CD4-positive, alpha-beta T cell treated with Interleukin-10 for 1 hour (primary cell): ENCODE measurements at regions not wholly inside any gene's neighbourhood (a gene's known extent, or its start where the extent isn't known, plus 50 kb on each side); places are given as distances from the start of the nearest gene placed in this dataset.
"Not testable (repeated sequence)": the region's sequence is repeated elsewhere in the genome, so short reads cannot be mapped to it uniquely, and the experiment has no call there.

Experiments
- DNase-seq: peaks from one replicate; pipeline ENCODE4 v3.0.0-alpha.2; 2020

DNA sequence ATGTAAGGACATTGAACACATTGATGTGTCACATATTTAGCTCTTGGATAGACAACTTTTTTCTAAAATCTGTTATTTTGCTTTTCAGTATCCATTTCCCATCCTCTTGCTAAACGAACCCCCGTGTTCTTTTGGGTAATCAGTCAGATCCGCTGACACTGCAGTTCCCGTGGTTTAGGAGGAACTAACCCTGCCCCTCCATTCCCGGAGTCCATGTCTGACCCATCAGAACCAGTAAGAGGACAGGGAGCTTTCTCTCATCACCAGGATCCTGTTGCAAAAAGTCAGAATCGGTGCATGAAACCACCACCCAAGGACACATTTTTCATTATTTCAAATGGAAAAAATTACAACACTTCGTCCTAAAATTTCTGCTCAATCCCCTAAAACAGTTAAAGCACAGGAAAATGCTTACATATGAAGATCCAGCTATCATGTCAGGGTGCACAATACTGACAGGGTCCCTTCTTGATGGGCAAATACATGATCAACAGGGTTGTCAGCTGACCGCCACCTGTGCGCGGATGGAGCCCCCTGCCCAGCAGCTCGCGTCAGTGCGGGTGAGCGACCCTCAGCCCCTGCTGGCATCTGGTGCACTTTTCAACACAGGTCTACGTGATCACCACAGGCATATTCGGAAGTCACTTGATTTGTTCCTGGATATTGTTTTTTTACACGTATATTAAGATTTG lies 276.8 kb downstream of the ADGRD1 start:
- no peak for DNase-seq

GRCh38 chr12:131231032-131231980 lies 277.6 kb downstream of the ADGRD1 start:
- DNase-seq: no peak

- DNase-seq: no peak
These were observed 278.3 kb downstream of the ADGRD1 start for GRCh38 chr12:131232036-131232435.

GRCh38 chr12:131232872-131233271 lies 279.2 kb downstream of the ADGRD1 start:
- DNase-seq: not testable (repeated sequence)

DNA sequence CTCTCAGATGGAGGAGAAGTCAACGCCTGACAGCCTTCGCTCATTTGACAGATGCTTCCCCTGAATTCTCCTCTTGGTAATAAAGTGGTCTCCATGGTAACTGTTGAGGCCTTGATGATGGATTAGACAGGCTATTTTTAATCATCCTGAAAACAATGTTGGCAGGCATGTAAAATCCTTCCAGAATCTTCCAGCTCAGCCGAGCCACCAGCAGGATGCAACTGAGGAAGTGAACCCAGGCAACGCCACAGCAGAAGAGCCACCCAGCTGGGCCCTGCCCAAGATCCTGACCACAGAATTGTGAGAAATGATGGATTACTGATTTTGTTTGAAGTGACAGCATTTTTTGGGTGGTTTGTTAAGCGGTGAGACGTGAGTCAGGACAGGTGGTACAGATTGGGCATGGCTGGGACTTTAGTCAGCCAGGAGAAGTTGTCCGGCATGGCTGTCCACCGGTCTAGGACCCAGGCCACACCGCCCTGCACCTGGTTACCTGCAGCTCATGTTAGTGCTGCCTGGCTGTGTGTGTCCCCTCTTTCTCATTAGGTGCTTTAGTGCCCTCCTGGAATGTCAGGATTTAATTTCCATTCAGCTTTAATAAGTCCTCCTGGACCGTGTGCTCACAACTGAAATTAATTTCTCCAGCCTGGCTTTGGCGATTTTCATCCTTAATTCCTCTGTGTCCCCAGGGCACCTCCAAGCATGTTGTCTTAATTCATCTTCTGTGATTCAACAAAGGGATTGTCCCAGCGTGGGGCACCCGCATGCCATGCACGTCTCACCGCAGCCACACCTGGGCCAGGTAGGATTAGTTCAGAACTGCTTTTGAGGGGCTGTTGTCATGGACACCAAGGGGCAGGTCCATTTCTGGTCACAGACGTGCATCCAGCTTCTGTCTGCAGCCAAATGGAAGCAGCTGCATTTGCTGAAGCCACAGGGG lies 280.4 kb downstream of the ADGRD1 start:
- not testable (repeated sequence) for DNase-seq

DNA sequence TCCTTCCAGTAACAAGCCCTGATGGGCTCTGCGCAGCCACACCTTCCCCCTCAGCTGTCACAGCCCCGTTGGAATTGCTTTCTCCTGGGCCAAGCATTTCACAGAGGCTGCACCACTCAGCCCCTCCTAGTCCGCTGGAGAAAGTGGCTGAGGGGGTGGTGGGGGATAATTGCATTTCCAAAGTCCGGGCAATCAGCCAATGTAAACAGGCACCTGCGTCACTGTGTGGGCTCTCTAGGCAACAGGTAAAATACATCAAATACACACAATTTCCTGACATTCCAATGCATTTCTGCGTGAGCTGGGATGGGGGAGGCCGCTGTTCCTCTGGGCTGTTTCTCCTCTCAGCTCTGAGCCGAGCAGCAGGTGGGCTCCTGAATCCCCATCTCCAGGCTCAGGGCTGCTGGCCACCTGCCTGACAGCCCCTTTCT lies 281.1 kb downstream of the ADGRD1 start:
- not testable (repeated sequence) for DNase-seq

DNA sequence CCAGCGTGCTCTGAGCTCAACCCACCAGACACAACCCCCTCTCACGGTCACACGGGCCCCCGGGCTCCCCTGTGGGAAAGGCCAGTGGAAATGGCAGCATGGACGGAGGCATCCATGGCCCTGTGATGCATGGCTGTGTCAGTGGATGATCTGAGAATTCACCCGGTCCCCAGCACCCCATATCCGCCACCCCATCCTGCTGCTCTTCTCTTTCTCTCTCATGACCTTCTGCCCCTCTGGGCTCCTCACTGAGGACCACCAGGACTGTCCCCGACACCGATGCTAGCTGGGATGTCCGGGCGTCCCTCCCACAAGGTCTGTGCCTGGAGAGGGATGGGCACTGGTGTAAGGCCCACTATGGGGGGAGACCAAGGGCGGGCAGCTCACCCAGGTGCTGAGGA lies 282.2 kb downstream of the ADGRD1 start:
- DNase-seq: no peak

GRCh38 chr12:131239384-131240094 lies 285.8 kb downstream of the ADGRD1 start:
- DNase-seq: no peak

GRCh38 chr12:131241517-131241916 lies 287.8 kb downstream of the ADGRD1 start:
- no peak for DNase-seq

DNA sequence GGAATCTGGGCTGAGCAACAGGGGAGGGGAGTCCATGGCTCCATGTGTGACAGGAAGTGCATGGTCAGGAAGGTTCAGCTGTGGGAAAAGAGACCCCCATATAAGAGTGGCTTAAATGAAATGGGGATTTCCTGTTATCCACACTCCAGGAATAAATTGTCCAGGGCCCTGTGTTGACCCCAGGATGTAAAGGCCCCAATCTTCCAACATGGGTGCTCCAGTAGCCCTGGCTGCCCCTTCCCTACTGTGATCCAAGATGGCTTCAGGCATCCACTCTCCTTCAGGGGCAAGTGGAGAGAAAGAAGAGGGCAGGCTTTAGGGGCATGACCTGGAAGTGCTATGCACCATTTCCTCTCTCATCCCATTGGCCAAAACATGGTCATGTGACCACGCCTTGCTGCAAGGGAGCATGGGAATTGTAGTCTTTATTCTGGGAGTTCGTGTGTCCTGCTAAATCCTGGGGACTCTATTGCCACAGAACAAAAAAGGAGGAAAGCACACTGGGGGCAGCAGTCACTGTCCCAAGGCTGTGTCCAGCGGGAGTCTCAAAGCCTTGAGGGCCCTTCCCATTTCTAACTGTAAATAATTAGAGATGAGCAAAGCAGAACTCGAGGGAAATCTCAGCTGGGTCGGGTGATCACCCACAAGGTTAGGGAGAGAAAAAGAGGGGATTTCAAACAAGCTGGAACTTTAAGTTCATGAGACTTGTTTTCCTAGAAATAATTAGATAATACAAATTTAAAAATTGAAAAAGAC lies 289.2 kb downstream of the ADGRD1 start:
- DNase-seq: peak; percentile 8

- not testable (repeated sequence) for DNase-seq
These were observed 290.5 kb downstream of the ADGRD1 start for GRCh38 chr12:131244157-131244688.

GRCh38 chr12:131245161-131245560 lies 291.5 kb downstream of the ADGRD1 start:
- not testable (repeated sequence) for DNase-seq

DNA sequence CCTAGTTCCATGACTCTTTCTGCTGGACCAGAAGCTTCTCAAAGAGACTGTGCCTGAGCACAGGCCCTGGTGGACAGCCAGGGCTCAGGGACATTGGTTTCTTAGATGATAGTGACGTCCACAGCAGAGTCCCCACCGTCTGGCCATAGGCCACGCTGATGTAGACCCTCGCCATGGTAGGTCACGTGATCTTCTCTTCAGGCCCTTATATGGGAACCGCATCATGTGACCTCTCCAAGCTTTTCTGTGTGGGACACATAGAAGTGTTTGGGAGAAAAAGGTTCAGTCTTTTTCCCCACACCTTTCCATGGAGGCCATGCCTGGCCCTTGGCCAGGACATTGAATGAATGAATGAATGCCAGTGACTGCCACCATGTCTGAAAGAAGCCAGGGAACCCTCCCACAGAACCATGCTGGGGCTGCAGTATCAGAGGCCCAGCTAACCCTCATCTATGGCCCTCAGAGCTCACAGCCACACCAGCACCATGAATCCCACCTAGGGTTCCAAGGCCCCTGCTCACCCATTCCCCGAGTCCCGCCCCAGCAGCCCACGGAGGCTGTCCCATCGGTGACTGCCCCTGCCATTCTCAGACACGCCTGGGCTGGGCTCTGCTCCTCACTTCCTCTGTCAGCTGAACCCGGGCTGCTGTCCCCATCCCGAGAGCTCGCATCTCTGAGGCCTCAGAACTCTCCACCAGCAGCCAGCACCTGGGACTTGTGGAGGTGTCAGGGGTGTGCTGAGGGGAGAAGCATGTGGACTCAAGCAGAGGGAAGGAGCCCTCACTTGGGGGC lies 292.1 kb downstream of the ADGRD1 start:
- DNase-seq: no peak

- not testable (repeated sequence) for DNase-seq
These were observed 293.5 kb downstream of the ADGRD1 start for GRCh38 chr12:131247026-131247725.

DNA sequence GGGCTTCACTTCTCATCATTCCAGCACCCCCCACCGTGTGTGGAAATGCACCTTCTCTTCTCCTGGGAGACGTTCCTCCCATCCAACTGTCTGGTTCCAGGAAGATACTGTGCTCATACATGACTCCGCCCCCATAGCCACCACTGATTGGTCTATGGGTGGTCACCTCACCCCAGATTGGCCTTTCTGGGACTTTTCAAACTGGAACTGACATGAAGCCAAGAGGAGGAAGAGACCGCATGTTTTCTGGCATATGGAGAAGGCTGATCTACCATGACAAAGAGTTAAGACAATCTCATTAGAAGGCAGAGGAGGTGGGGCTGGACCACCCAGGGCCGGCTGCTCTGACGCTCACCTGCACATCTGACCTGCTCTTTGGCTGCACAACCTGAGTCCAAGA lies 294.2 kb downstream of the ADGRD1 start:
- DNase-seq: not testable (repeated sequence)

DNA sequence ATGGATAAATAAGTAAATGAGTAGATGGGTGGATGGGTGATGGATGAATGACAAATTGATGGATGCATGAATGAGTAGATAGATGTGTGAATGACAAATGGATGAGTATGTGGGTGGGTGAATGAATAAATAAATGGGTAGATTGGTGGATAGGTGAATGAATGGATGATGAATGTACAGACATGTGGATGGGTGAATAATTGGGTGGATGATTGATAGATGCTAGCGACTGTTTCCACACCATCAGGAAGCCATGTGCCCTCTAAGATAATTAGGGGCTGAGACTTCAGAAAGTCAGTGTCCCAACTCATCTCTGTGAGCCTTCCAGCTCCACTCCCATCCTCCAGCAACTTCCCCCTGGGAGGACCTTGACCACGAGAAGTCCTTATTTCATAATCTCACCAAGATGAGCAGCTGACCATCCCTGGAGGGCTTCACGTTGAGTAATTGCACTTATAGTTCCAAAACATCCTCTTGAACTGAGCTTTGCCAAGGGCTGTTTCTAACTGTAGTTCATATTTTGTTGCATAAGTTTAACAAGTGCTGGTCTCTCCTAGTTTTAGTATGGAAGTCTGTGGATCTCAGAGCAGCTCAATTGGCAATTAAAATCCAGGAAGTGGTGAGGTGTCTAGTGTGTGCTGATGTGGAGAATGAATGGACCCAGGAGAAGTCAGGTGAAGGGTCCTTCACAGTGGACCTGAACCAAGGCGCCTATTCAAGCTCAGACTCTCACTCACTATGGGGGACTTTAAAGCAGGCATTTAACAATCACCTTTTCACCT lies 295.7 kb downstream of the ADGRD1 start:
- no peak for DNase-seq

- no peak for DNase-seq
These were observed 296.6 kb downstream of the ADGRD1 start for GRCh38 chr12:131250028-131250950.

GRCh38 chr12:131250951-131251315 lies 297.2 kb downstream of the ADGRD1 start:
- DNase-seq: no peak
